Esophagus squamous epithelium (tissue), 4 donors: ENCODE measurements at regions not wholly inside any gene's neighbourhood (a gene's known extent, or its start where the extent isn't known, plus 50 kb on each side); places are given as distances from the start of the nearest gene placed in this dataset.

Experiments used
- POLR2A ChIP-seq, 4 donors: fragments of 450-650 bp; IDR thresholded peaks; one replicate each; pipeline ENCODE4 v1.6.1; 2017; ENCODE audit warnings: antibody characterized with exemption in 4 of 4, mild to moderate bottlenecking in 4 of 4, moderate library complexity in 3 of 4
- TF ChIP-seq, protein P1 (sequence below), 6 experiments: fragments of 450-650 bp in 4 of 6; fragments of 200-600 bp in 2 of 6; sonication (generic) in 2 of 6; IDR thresholded peaks; one replicate each; pipeline ENCODE4 v1.5.1; 2016 to 2019; ENCODE audit warnings: antibody characterized with exemption in 6 of 6, mild to moderate bottlenecking in 4 of 6, moderate library complexity in 4 of 6

DNA sequence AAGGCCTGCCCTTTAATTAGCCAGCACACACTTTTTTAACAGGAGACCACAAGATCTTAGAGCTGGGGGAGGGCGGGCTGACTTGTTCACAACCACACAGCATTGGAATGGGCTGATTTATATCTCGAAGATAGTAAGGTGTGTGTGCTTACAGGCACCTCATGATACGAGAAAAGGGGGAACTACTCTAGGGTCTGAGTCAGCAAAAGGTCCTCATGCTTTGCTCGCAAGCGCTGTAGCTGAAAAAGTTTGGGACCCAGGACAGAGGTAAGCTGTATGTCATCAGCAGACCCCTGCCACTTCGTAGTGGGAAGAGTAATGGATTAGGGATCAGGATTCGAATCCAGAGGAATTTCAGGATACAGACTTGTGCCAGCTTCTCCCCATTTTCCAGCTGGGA, 88.9 kb upstream of the RBM19 start:
- TF ChIP-seq, protein P1, sequence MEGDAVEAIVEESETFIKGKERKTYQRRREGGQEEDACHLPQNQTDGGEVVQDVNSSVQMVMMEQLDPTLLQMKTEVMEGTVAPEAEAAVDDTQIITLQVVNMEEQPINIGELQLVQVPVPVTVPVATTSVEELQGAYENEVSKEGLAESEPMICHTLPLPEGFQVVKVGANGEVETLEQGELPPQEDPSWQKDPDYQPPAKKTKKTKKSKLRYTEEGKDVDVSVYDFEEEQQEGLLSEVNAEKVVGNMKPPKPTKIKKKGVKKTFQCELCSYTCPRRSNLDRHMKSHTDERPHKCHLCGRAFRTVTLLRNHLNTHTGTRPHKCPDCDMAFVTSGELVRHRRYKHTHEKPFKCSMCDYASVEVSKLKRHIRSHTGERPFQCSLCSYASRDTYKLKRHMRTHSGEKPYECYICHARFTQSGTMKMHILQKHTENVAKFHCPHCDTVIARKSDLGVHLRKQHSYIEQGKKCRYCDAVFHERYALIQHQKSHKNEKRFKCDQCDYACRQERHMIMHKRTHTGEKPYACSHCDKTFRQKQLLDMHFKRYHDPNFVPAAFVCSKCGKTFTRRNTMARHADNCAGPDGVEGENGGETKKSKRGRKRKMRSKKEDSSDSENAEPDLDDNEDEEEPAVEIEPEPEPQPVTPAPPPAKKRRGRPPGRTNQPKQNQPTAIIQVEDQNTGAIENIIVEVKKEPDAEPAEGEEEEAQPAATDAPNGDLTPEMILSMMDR (IDR thresholded peaks at IDR 0.05), result no peak
- TF ChIP-seq POLR2A (IDR thresholded peaks at IDR 0.05), result no peak
